ENCODE measurements at regions not wholly inside any gene's neighbourhood (a gene's known extent, or its start where the extent isn't known, plus 50 kb on each side); places are given as distances from the start of the nearest gene placed in this dataset.

DNA sequence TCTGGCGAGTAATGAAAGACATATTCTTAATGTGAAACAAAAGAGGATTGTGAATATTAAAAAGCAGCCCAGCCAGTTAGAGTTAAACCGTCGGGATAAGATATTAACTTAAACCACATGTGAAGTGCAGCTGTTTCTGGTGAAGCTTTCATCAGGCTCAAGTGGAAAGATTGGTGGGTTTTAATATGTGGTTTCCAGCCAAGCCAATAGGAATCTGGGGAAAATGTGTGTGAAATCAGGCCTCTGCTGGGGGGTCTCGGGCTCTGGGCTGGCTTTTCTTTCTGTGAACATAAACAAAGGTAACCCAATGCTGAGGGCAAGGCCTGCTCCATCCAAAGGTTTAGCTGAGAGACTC lies 279.6 kb downstream of the SLC4A3 start:
- TF ChIP-seq, protein P1, sequence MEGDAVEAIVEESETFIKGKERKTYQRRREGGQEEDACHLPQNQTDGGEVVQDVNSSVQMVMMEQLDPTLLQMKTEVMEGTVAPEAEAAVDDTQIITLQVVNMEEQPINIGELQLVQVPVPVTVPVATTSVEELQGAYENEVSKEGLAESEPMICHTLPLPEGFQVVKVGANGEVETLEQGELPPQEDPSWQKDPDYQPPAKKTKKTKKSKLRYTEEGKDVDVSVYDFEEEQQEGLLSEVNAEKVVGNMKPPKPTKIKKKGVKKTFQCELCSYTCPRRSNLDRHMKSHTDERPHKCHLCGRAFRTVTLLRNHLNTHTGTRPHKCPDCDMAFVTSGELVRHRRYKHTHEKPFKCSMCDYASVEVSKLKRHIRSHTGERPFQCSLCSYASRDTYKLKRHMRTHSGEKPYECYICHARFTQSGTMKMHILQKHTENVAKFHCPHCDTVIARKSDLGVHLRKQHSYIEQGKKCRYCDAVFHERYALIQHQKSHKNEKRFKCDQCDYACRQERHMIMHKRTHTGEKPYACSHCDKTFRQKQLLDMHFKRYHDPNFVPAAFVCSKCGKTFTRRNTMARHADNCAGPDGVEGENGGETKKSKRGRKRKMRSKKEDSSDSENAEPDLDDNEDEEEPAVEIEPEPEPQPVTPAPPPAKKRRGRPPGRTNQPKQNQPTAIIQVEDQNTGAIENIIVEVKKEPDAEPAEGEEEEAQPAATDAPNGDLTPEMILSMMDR (IDR thresholded peaks at IDR 0.05; ENCODE audit: low read length) = no peak
- no peak for TF ChIP-seq EZH2 (IDR thresholded peaks at IDR 0.05; ENCODE audit: borderline replicate concordance, low read length)

Data from OCI-LY1 (cell line).